PC-9 (cell line): ENCODE measurements at regions not wholly inside any gene's neighbourhood (a gene's known extent, or its start where the extent isn't known, plus 50 kb on each side); places are given as distances from the start of the nearest gene placed in this dataset.

Source experiments
- EZH2 ChIP-seq: fragments of 200-600 bp; sonication (generic); IDR thresholded peaks from 2 replicates; pipeline ENCODE4 v1.8.0; 2017; ENCODE audit warnings: antibody characterized with exemption, low read depth
- TF ChIP-seq, protein P1 (sequence below): fragments of 200-600 bp; sonication (generic); conservative IDR thresholded peaks from 2 replicates; pipeline ENCODE4 v1.6.1; 2017; ENCODE audit warnings: mixed run types, antibody characterized with exemption, mild to moderate bottlenecking, moderate library complexity

- TF ChIP-seq, protein P1, sequence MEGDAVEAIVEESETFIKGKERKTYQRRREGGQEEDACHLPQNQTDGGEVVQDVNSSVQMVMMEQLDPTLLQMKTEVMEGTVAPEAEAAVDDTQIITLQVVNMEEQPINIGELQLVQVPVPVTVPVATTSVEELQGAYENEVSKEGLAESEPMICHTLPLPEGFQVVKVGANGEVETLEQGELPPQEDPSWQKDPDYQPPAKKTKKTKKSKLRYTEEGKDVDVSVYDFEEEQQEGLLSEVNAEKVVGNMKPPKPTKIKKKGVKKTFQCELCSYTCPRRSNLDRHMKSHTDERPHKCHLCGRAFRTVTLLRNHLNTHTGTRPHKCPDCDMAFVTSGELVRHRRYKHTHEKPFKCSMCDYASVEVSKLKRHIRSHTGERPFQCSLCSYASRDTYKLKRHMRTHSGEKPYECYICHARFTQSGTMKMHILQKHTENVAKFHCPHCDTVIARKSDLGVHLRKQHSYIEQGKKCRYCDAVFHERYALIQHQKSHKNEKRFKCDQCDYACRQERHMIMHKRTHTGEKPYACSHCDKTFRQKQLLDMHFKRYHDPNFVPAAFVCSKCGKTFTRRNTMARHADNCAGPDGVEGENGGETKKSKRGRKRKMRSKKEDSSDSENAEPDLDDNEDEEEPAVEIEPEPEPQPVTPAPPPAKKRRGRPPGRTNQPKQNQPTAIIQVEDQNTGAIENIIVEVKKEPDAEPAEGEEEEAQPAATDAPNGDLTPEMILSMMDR = no peak
- no peak for TF ChIP-seq EZH2
These were observed 341.0 kb upstream of the TMPO start for GRCh38 chr12:98174428-98174809.
